ENCODE measurements at regions not wholly inside any gene's neighbourhood (a gene's known extent, or its start where the extent isn't known, plus 50 kb on each side); places are given as distances from the start of the nearest gene placed in this dataset.

DNA sequence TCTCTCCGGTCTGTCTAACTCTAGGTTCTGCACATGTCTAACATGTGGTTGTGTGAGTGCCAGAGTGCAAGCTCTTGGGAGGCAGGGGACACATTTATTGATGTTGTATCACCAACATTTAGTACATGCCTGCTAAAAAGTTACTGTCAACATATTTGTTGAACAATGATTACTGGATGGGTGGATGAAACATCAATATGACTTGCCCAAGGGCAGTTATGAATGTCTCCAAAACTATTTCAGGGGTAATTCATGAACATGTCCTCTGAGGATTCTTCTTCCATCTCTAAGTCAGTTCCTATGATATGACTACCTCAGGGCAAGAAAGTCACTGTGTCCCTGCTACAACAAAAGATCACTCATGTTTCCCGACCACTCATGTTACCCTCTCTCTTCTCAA is 91.3 kb upstream of the STEAP1B start:
- DNase-seq (ENCODE audit: extremely low read depth in 1 of 2, low read depth in 1 of 2): no peak

DNA sequence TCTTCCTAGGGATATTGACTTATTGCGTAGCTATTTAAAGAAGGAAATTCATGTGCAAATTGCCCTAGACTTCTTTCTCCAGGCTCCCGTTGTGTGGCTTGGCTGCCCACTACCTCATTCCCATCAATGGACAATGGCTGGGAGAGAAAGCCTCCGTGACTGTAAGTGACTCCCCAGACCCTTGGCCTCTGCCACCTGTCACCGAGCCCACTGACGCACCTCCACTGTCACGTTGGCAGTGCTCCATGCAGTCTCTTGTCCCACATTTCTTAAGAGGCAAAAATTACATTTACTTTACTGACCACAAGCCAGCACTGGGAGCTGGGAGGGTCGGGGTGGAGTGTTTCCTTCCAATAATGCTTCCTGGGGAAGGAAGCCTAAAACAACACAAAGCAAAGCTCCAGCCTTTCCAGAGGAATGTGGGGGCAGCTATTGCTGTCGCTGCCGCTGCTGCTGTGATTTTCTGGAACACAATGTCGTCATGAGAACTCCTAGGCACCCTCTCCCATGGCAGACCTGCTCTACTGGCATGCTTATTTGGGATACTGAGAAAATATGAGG is 89.7 kb upstream of the STEAP1B start:
- no peak for DNase-seq (ENCODE audit: extremely low read depth in 1 of 2, low read depth in 1 of 2)

DNA sequence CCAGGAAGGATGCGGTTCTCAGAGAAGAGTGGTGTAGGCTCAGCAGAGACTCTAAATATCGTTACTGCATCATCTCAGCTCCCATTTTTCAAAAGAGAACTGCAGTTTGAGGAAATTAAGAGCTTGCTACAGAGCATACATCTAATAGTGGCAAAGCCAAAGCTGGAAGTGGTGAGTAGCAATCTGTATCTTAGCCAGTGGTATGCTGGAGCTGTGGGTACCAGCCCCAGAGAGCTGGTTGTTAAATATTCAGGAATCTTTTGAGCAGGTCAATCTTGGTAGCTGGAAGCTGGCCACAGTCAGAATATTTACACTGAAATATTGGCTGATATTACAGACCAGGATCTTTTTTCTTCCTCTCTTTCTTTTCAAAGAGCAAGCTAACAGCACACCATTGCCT is 88.4 kb upstream of the STEAP1B start:
- DNase-seq (ENCODE audit: extremely low read depth in 1 of 2, low read depth in 1 of 2): no peak

DNA sequence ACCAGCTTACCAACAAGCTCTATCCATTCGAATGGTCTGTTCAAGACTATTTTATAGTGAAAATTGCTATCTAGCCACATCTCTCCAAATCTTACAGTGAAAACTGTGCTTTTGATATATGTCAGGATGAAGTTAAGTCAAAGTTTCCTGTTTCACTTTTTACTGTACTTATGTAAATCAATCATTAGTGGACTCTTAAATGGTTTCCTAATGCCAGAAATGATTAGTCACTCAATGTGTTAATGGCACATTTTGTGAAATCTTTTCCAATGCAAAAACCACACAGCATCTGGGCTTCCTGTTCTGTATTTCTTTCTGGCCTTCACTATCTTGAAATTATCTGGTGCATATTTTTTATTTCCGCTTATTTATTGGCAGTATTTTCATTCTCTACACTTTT is 87.3 kb upstream of the STEAP1B start:
- DNase-seq (ENCODE audit: extremely low read depth in 1 of 2, low read depth in 1 of 2): no peak

DNA sequence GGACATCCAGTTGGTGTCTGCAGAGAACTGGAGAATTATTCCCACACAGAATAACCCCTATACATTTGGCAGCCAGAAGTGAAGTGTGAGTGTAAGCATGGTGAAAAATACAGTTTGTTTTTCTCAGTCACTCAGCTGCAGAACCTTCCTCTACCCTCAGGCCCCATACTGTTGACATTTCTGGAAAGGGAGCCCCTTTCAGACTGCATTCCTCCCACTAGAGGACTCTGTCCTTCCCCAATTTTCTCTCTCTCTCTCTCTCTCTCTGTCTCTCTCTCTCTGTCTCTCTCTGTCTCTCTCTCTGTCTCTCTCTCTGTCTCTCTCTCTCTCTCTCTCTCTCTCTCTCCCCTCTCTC is 86.8 kb upstream of the STEAP1B start:
- no peak for DNase-seq (ENCODE audit: extremely low read depth in 1 of 2, low read depth in 1 of 2)

DNA sequence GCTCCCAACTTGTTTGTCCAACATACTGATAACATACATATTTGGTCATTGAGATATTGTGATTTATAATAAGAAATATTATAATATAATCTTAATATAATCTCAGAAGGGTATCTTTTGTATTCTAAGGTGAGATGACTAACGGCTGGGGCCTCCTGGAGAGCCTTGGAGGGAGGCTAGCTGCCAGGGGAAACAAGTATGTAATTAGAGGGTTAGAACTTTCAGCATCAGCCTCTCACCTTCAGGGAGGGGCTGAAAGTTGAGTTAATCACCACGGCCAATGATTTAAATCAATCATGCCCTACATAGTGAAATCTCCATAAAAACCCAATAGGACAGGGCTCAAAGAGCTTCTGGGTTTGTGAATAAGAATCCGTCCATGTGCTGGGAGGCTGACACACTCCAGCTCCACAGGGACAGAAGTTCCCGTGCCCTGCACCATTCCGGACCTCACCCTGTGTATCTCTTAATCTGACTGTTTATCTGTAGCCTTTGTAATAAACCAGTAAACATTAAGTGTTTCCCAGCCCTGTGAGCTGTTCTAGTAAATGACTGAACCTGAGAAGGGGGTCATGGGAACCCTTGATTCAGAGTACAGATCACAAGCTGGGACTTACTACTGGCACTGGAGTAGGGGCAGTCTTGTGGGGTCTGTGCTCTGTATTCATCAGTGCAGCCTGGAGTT is 86.3 kb upstream of the STEAP1B start:
- no peak for DNase-seq (ENCODE audit: extremely low read depth in 1 of 2, low read depth in 1 of 2)

DNA sequence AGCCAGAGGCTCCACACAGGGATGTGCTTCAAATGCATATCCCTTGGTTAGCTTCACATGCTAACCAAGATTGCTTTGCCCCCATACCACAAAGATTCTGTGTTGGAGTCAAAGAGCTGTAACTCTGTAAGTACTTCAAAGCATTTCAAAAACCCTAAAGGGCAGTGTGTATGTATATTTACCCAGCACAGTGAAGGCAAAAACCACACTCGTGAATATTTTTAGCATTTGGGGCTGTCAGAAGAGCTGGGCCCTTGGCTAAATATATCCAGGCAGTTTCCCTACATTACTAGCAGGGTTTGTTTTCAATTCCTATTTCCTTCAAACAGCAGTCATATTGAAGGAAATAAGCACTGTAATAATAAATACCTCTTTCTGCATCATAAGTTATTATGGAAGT is 84.2 kb upstream of the STEAP1B start:
- DNase-seq (ENCODE audit: extremely low read depth in 1 of 2, low read depth in 1 of 2): no peak

DNA sequence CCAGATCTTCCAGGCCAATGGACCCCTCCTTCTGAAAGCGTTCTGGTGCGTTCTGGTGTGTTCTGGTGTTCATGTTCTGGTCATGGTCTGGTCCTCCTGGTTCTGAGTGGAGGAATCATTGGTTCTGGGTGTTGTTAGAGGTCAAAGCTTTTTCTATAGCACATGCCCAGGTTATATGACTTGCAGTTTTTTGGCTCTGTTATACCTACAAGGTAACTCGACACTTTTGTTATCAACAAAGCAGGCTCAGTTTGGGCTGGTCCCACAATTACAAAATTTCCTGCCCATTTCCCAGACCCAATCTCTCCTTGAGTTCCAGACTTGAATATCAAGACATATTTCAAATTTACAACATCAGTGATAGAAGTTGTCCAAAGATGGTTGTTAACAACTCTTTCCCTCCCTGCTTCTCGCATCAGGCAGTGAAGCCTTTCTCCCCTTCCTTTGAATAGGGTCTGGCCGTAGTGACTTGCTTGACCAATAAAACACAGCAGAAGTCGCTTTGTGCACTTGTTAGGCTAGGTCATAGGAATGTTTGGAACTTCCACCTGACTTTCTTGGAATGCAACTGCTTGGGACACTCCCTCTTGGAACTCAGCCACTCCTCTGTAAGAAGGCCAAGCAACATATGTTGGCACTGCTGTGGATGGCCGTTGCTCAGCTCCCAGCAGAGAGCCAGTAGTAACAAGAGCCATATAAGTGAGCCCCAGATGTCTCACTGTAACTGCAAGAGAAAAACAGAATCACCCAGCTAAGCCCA is 83.1 kb upstream of the STEAP1B start:
- DNase-seq (ENCODE audit: extremely low read depth in 1 of 2, low read depth in 1 of 2): no peak

DNA sequence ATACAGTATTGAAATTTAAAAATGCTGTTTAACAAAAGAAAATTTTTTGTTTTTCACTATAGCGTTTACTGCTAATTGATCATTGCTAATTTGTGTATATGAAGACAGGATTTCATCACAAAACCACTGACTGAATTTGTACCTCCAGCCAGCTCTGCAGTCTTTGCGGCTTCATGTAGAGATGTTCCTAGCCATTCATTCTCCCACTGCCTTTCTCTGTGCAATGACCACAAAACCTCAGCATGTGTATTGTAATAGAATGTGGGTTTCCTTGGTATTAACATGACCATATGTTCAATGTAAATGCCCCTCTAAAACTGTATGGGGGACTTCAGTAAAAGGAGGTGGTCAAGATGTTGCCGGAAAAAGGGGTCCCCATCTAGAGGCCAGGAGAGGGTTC is 81.1 kb upstream of the STEAP1B start:
- no peak for DNase-seq (ENCODE audit: extremely low read depth in 1 of 2, low read depth in 1 of 2)

DNA sequence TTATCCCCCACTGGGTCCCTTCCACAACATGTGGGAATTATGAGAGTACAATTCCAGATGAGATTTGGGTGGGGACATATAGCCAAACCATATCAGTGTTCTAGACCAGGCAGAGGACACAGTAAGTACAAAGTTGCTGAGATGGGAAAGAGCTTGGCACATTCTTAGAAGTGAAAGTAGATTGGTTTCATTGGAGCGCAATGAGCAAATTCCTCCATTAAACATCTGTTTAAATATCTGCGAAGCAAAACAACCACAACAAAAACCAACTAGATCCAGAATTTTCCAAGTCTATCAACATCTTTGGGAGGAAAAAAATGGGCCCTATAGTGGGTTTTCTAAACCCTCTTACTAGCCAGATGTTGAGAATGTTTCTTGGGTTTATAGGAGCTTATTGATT is 80.0 kb upstream of the STEAP1B start:
- DNase-seq (ENCODE audit: extremely low read depth in 1 of 2, low read depth in 1 of 2): no peak

DNA sequence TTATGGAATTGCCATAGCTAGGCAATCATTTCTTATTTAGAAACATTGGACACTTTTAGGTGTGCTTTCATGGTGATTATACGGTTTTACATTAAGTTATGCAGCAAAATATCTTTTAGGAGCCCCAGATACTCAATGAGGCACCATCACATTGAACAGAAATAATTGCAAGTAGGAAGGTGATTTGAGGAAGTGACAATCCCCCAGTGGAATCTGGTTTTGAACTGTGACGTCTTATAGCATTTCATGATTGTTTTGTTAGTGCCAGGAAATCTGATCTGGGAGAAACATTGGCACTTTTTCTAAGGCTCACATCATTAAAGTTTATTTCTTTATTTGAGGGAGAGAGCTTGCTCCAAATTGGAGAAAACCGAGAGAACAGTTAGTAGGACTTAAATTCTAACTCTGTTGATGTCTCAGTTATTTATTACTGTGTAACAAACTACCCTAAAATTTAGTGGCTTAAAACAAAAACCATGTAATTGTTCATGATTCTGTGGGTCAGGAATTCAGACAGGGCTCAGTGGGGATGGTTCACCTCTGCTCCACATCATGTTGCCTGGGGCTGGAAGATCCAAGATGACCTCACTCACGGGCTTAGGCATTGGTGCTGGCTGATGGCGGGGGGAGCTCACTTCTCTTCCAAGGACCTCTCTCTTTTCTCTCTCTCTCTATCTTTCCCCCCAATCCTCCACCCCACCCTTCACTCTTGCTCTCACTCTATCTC is 78.2 kb upstream of the STEAP1B start:
- no peak for DNase-seq (ENCODE audit: extremely low read depth in 1 of 2, low read depth in 1 of 2)

DNA sequence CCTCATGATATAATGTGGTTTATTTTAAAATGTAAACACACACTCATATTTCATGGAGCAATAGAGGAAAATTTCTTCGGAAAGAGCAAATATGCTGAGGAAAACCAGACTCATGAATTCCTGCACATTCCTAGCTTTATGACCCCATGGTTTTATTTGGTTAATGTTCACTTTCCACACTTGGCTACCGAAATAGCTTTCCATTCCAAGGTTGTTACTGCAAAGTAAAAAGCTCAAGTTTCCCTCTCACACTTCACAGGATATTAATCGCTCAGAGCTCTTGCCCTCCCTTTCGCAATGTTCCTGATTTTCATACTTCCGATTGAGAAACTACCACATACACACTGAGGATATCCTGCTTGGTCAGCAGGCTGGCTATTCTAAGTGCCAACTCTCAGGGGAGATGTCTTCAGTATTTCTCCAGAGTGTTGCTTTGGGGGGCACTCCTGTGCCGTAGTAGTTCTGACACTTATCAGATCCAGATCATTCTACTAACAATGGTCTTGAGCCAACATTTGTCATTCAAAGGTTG is 77.5 kb upstream of the STEAP1B start:
- DNase-seq (ENCODE audit: extremely low read depth in 1 of 2, low read depth in 1 of 2): no peak

DNA sequence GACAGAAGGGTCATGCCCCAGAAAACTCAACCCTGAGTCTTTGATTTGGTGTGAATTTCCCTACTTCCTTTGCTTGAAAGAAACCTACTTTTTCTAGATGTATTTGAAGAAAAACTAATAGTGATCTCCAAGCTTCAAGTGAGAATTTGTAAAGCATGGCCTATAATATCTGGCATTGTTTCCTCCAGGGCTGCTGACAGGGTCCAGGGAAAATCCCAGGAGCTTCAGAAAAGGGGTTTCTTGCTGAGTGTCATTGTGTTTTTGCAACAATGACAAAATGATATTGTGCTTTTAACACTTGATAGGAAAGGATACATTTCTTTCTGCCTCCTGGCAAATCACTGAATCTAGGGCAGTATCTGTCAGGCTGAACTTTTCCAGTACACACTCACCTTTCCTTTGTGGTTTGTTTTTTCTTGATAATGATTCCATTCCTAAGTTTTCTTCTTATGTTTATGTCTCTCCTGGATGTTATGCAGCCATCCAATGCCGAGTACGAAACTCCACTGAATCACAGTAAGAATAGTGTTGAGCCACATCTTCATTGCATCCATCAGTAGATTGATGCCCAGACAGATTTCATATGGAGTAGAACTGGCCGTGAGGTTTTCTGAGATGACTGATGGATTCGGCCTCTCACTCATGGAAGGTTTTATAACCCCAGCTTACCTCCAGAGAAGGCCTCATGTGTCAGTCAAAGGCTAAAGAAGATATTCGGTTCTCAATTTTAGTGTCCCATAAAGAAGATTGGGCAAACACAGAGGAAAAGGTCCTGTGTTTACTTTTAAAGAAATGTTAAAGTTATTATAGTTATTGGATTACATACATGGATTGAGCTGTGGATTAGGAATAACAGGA is 76.9 kb upstream of the STEAP1B start:
- no peak for DNase-seq (ENCODE audit: extremely low read depth in 1 of 2, low read depth in 1 of 2)

DNA sequence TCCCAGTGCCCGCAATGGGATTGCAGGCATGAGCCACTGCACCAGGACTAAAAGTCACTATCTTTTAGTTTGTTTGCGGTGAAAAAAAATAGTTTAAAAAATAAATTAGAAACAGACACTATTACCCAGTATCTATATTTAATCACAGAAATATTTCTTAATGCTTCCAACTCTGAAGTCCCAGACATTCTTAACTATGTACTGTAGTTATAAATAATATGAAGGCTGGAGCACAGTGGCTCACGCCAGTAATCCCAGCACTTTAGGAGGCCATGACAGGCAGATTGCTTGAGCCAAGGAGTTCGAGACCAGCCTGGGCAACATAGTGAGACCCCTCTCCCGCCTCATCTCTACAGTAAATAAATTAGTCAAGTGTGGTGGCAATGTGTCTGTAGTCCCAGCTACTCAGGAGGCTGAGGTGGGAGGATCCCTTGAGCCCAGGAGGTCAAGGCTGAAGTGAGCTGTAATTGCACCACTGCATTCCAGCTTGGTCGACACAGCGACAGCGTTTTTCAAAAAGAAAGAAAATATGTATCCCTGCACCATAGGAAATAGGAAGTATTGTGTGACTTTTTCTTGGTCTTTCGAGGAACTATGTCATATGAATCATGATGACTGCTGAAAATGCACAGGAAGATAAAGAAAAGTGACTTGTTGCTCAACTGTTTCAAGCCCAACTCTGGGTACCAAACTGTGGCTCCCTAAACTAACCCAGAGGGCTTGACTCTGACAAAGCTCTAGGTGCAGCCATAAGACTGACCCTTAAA is 74.9 kb upstream of the STEAP1B start:
- no peak for DNase-seq (ENCODE audit: extremely low read depth in 1 of 2, low read depth in 1 of 2)

DNA sequence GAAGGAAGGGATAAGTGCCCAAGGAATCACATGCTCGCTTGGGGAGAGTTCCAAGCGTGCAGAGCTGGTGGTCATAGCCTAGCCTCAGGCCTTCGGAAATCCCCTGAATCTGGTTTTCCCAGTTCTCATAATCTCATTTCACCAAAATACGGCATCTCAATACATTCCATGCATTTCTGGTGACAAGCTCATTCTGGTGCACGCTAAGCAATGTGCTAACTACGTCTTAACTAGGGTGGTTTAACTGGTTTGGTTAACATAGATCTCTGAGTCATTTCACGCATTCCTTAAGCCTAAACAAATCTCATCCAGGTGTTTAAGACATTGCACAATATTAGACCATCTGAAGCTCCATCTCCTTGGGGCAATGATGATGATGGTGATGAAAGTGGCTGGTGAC is 72.9 kb upstream of the STEAP1B start:
- DNase-seq (ENCODE audit: extremely low read depth in 1 of 2, low read depth in 1 of 2): no peak

DNA sequence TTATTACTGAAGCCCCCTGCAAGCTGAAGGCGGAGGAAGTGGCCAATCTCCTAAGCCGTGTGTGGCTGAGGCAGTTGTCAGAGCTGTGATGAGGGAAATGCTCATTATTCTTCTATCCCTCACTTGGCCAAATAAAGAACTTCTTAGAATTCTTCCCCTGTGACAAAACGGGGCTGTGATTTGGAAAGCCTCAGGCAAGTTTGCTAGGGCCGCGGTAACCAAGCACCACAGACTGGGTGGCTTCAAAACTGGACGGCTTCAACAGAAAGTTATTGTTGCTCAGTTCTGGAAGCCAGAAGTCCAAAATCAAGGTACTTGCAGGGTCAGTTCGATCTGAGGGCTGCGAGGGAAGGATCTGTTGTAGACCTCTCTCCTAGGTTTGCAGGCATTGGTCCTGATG is 72.3 kb upstream of the STEAP1B start:
- no peak for DNase-seq (ENCODE audit: extremely low read depth in 1 of 2, low read depth in 1 of 2)

DNA sequence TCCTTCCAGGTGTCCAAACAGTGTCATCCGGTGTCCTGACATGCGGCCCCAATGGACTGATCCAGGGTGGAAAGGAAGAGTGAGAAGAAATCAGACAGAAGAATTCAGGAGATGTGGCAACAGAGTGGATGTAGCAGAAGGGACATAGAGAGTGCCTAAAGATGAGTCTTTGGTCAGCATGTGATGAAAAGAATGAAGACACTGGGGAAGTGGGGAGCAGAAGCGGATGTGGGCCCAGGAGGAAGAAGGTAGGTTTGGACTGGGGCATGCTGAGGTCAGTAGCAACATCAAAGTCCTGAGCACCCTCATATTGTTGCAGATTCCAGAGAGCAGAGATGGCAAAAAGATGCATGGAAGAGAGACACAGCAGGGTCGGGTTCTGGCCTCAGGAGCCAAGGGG is 71.8 kb upstream of the STEAP1B start:
- DNase-seq (ENCODE audit: extremely low read depth in 1 of 2, low read depth in 1 of 2): no peak

DNA sequence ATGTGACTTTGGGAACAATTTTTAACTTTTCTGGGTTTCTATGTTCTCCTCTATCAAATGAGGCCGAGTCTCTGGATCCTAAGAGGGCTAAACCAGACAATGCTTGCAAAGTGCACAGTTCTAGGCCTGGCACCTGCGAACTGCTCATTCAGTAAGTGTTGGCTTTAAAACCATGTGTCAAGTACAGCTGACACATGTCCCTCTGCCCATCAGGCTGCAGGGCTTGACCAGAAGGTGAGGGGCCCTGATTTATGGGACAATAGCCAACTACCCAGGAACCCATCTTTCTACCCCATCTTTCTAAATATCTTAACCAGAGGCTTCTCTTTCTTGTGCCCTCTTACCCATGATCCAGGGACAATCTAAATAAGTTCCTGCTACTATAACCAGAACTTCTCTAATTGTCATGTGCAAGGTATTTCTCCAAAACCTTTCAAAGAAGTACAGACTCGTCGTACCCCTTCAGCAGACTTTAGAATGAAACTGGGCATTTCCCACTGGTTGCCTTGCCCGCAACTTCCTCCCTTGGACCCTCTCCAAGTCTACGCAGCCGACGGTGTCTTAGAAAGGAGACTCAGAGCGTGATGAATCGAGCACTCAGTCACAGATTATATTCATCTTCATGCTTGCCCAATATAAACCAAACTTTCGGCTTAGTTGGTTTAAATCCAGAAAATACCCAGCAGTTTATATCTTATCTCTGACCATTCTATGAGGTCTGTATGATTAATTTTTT is 69.8 kb upstream of the STEAP1B start:
- no peak for DNase-seq (ENCODE audit: extremely low read depth in 1 of 2, low read depth in 1 of 2)

DNA sequence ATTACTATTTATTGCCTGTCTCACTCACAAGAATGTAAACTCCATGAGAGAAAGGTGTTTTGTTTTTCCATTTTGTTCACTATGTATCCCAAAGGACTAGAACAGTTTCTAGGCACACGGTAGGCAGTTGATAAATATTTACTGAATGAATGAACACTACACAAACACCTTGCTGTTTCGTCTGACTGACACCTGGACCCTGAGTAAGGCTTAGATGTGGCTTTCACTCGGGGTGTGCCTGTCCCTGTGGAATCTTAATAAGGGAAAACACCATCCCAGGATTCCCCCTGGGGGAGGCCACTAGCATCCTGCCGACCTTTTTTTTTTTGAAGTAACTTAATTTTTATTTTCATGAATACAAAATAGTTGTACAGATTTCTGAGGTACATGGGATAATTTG is 66.6 kb upstream of the STEAP1B start:
- DNase-seq (ENCODE audit: extremely low read depth in 1 of 2, low read depth in 1 of 2): no peak

Measured in stimulated activated CD8-positive, alpha-beta memory T cell treated with anti-CD3 and anti-CD28 coated beads, Interleukin-7, amount 100 ng/mL, for 48 hours (primary cell).